ENCODE measurements at regions not wholly inside any gene's neighbourhood (a gene's known extent, or its start where the extent isn't known, plus 50 kb on each side); places are given as distances from the start of the nearest gene placed in this dataset.
"Not testable (repeated sequence)": the region's sequence is repeated elsewhere in the genome, so short reads cannot be mapped to it uniquely, and the experiment has no call there.

- TF ChIP-seq GATA1 (IDR thresholded peaks at IDR 0.05; ENCODE audit: low read depth, low read length) (no peak), POLR2A (IDR thresholded peaks at IDR 0.05; ENCODE audit: low read length) (no peak)
Measured at GRCh38 chr5:2534251-2534650, 217.2 kb downstream of the IRX2 start.

DNA sequence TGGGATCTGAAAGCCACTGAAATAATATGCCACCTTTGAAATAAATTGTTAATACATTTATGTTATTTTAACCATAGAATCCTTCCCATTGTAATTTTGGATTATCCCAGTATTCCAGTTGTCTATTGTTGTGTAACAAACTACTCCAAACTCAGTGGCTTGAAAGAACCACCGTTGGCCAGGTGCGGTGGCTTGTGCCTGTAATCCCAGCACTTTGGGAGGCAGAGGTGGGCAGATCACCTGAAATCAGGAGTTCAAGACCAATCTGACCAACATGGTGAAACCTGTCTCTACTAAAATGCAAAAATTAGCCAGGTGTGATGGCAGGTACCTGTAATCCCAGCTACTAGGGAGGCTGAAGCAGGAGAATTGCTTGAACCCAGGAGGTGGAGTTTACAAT is 217.6 kb downstream of the IRX2 start:
- DNase-seq, result not testable (repeated sequence)

More at GRCh38 chr5:2534251-2534650, 217.2 kb downstream of the IRX2 start:
- no peak for DNase-seq

- no peak for TF ChIP-seq GATA1 (IDR thresholded peaks at IDR 0.05; ENCODE audit: low read depth, low read length)
- no peak for TF ChIP-seq POLR2A (IDR thresholded peaks at IDR 0.05; ENCODE audit: low read length)
- no peak for DNase-seq
Measured at GRCh38 chr5:2532809-2533208, 218.7 kb downstream of the IRX2 start.

DNA sequence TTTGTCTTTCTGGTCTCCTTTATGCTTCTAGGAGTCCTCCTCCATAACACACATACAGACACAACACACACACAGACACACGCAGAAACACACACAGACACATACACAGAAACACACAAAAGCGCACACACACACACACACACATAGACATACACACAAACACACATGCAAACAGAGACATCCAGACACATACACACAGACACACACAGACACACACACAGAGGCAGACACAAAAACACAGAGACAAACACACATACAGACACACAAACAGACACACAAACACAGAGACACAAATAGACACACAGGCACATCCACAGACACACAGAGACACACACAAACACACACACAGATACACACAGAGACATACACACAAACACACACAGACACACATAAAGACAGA is 220.2 kb downstream of the IRX2 start:
- no peak for DNase-seq
- no peak for TF ChIP-seq POLR2A (IDR thresholded peaks at IDR 0.05; ENCODE audit: low read length)
- TF ChIP-seq GATA1 (IDR thresholded peaks at IDR 0.05; ENCODE audit: low read depth, low read length), result no peak

GRCh38 chr5:2530609-2531008 is 220.9 kb downstream of the IRX2 start:
- no peak for DNase-seq
- no peak for TF ChIP-seq GATA1 (IDR thresholded peaks at IDR 0.05; ENCODE audit: low read depth, low read length)
- no peak for TF ChIP-seq POLR2A (IDR thresholded peaks at IDR 0.05; ENCODE audit: low read length)

- no peak for DNase-seq
- TF ChIP-seq GATA1 (IDR thresholded peaks at IDR 0.05; ENCODE audit: low read depth, low read length) (no peak), POLR2A (IDR thresholded peaks at IDR 0.05; ENCODE audit: low read length) (no peak)
Measured at GRCh38 chr5:2529371-2530092, 221.9 kb downstream of the IRX2 start.

DNA sequence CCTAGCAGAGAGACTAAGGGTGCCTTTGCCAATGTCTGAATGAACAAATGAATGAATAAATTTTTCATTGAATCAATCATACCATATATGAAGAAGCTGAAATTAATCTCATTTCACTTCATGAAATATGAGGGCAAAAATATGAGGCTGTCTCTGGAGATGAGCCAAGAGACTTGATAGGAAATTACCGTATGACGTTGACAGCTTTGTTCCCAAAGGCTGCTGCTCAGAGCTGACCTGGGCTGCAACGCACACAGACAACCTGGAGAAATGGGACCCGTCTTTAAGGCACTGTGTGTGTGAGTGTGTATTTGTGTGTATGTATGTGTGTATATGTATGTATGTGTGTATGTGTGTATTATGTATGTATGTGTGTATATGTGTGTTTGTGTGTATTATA is 226.1 kb downstream of the IRX2 start:
- TF ChIP-seq GATA1 (IDR thresholded peaks at IDR 0.05; ENCODE audit: low read depth, low read length) (no peak), POLR2A (IDR thresholded peaks at IDR 0.05; ENCODE audit: low read length) (no peak)

DNA sequence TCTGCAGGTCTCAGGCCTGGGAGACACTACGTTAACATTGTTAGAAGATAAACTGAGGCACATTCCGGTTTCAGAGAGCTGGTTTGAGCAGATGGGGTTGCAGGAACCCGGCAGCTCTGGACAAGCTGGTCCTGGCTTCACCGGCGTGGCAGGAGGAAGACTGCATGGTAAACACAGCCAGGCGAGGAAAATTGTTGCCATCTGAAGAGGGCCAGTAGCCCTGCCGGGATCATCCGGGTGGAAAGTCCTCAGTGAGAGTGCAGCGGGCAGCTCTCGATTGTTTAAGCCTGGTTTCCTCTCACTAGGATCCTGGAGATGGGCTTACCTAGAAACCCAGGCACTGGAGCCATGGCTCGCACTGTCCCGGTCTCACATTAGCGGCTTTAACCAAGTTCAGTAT is 226.9 kb downstream of the IRX2 start:
- TF ChIP-seq GATA1 (IDR thresholded peaks at IDR 0.05; ENCODE audit: low read depth, low read length) (no peak), POLR2A (IDR thresholded peaks at IDR 0.05; ENCODE audit: low read length) (no peak)

More for the DNA sequence above, 226.1 kb downstream of the IRX2 start:
- no peak for DNase-seq

GRCh38 chr5:2523180-2523579 is 228.3 kb downstream of the IRX2 start:
- no peak for TF ChIP-seq POLR2A (IDR thresholded peaks at IDR 0.05; ENCODE audit: low read length)
- TF ChIP-seq GATA1 (IDR thresholded peaks at IDR 0.05; ENCODE audit: low read depth, low read length), result no peak
- DNase-seq, result no peak

More for the DNA sequence above, 226.9 kb downstream of the IRX2 start:
- DNase-seq, result no peak

- no peak for DNase-seq
- TF ChIP-seq GATA1 (IDR thresholded peaks at IDR 0.05; ENCODE audit: low read depth, low read length) (no peak), POLR2A (IDR thresholded peaks at IDR 0.05; ENCODE audit: low read length) (no peak)
Measured at GRCh38 chr5:2522372-2522771, 229.1 kb downstream of the IRX2 start.

DNA sequence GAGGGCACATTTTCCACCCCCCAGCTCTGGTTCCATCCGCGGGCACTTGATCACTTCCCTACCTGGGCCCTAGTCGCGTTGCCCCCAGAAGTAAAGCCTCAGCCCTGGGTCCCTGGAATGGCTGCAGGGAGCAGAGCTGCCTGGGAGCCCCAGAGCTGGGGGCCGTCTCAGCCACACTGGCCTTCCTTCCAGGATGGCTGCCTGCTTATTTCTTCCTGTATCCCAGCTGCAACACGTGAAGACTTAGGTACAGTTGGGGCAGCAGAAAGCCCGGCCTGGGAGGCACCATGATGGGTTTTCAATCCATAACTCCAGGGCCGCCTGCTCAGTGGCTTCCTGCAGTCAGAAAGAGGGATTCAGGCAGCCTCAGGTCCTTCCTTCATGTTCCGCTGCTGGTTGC is 232.3 kb downstream of the IRX2 start:
- no peak for DNase-seq
- TF ChIP-seq POLR2A (IDR thresholded peaks at IDR 0.05; ENCODE audit: low read length), result no peak
- TF ChIP-seq GATA1 (IDR thresholded peaks at IDR 0.05; ENCODE audit: low read depth, low read length), result no peak

DNA sequence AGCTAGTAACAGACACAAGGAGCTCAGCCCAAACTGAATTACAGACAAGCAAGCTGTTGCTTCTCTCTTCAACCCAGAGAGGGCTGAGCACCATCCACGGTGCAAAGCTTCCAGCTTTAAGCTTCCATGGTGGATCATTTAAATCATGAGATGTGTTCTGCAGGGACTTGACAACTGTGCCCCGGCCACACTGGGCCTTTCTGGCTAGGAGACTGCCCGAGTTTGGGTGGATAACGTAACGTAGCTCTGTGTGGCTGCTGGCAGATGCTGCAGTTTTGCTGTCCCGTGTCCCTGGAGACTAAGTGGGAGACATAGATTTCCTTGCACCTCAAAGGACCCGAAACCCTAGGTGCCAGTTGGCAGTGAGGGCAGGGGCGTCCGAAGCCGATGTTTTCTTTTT is 234.0 kb downstream of the IRX2 start:
- no peak for TF ChIP-seq GATA1 (IDR thresholded peaks at IDR 0.05; ENCODE audit: low read depth, low read length)
- TF ChIP-seq POLR2A (IDR thresholded peaks at IDR 0.05; ENCODE audit: low read length), result no peak
- DNase-seq, result no peak

- no peak for TF ChIP-seq GATA1 (IDR thresholded peaks at IDR 0.05; ENCODE audit: low read depth, low read length)
- no peak for TF ChIP-seq POLR2A (IDR thresholded peaks at IDR 0.05; ENCODE audit: low read length)
- DNase-seq, result no peak
Measured at GRCh38 chr5:2515180-2515764, 236.2 kb downstream of the IRX2 start.

DNA sequence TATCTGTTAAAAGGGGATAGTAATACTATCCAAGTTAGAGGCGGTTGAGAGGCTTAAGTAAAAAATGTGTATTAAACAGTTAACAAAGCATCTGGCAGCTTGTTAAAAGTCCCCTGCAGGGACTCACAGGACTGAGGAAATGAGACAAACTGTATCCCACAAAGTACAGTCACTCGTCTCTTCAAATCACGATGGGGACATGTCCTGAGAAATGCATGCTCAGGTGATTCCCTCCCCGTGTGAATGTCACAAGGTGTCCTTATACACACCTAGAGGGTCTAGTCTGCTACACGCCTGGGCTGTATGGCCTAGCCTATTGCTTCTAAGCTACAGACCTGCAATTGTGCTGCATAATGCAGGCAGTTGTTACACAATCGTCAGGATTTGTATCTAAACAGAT is 237.0 kb downstream of the IRX2 start:
- TF ChIP-seq GATA1 (IDR thresholded peaks at IDR 0.05; ENCODE audit: low read depth, low read length) (no peak), POLR2A (IDR thresholded peaks at IDR 0.05; ENCODE audit: low read length) (no peak)

GRCh38 chr5:2511706-2512105 is 239.8 kb downstream of the IRX2 start:
- DNase-seq, result no peak
- TF ChIP-seq GATA1 (IDR thresholded peaks at IDR 0.05; ENCODE audit: low read depth, low read length) (no peak), POLR2A (IDR thresholded peaks at IDR 0.05; ENCODE audit: low read length) (no peak)

More for the DNA sequence above, 237.0 kb downstream of the IRX2 start:
- DNase-seq, result no peak
